Common myeloid progenitor, CD34-positive (primary cell): ENCODE measurements at regions not wholly inside any gene's neighbourhood (a gene's known extent, or its start where the extent isn't known, plus 50 kb on each side); places are given as distances from the start of the nearest gene placed in this dataset.
A peak's percentile ranks its signal among the peaks of the same experiment; 100 is the strongest.

Source experiments
- CTCF ChIA-PET: fragments of 350-600 bp; sonication (Branson Sonifier 250); formaldehyde crosslinking; loops from one replicate; lab custom pipeline; 2021; ENCODE audit warnings: antibody characterized with exemption; lab: Charles Lee
- POLR2A ChIA-PET: fragments of 350-600 bp; sonication (Branson Sonifier 250); formaldehyde crosslinking; loops from one replicate; lab custom pipeline; 2021; ENCODE audit warnings: antibody characterized with exemption; lab: Charles Lee
- DNase-seq, 3 donors: peaks; one replicate each; pipeline versions ENCODE4 v3.0.0 to v3.0.0-alpha.2; 2013
- H3K27ac ChIP-seq, 2 experiments: 1 replicate in 1 of 2; 2 replicates in 1 of 2; pipeline ENCODE4 v1.7.0; 2013; ENCODE audit warnings: inconsistent platforms in 2 of 2, low read length in 2 of 2, mild to moderate bottlenecking in 2 of 2, low read depth in 1 of 2, moderate library complexity in 1 of 2; ENCODE audit not compliant: severe bottlenecking in 2 of 2, insufficient read depth in 1 of 2, poor library complexity in 1 of 2
- H3K27me3 ChIP-seq, 5 experiments: replicated peaks in 2 of 5; 1 replicate in 3 of 5; 2 replicates in 2 of 5; pipeline versions ENCODE4 v1.6.1 to v1.7.0; 2013; ENCODE audit warnings: low read length in 4 of 5, mild to moderate bottlenecking in 2 of 5, moderate library complexity in 2 of 5, inconsistent platforms in 1 of 5; ENCODE audit not compliant: insufficient read depth in 5 of 5, control insufficient read depth in 4 of 5
- H3K36me3 ChIP-seq, 4 experiments: 1 replicate in 2 of 4; 2 replicates in 2 of 4; pipeline versions ENCODE4 v1.6.1 to v1.7.0; 2013; ENCODE audit warnings: low read length in 3 of 4, control low read depth in 1 of 4, mild to moderate bottlenecking in 1 of 4; ENCODE audit not compliant: control insufficient read depth in 4 of 4, insufficient read depth in 4 of 4
- H3K4me1 ChIP-seq, 4 experiments: 1 replicate in 3 of 4; 2 replicates in 1 of 4; pipeline versions ENCODE4 v1.6.1 to v1.7.1; 2013; ENCODE audit warnings: low read length in 3 of 4, mild to moderate bottlenecking in 3 of 4, control low read depth in 1 of 4, inconsistent platforms in 1 of 4, moderate library complexity in 1 of 4; ENCODE audit not compliant: control insufficient read depth in 4 of 4, insufficient read depth in 4 of 4; ENCODE audit errors: control extremely low read depth in 1 of 4
- H3K4me3 ChIP-seq, 7 experiments: 1 replicate in 4 of 7; 2 replicates in 3 of 7; pipeline versions ENCODE4 v1.5.1 to v1.7.0; 2013; ENCODE audit warnings: mild to moderate bottlenecking in 7 of 7, low read length in 6 of 7, moderate library complexity in 6 of 7, inconsistent platforms in 2 of 7, low read depth in 2 of 7, control low read depth in 1 of 7; ENCODE audit not compliant: insufficient read depth in 4 of 7, control insufficient read depth in 1 of 7; ENCODE audit errors: extremely low read depth in 1 of 7
- H3K9me3 ChIP-seq, 5 experiments: 1 replicate in 4 of 5; 2 replicates in 1 of 5; pipeline versions ENCODE4 v1.6.1 to v1.7.1; 2013; ENCODE audit warnings: low read length in 4 of 5, mild to moderate bottlenecking in 2 of 5, inconsistent platforms in 1 of 5, low read depth in 1 of 5, moderate library complexity in 1 of 5; ENCODE audit not compliant: control insufficient read depth in 4 of 5, insufficient read depth in 2 of 5; ENCODE audit errors: control extremely low read depth in 1 of 5
- WGBS: methylation state at CpG from one replicate; pipeline ENCODE4 v1.1.5; 2013; ENCODE audit not compliant: insufficient coverage; 5-methylcytosine and 5-hydroxymethylcytosine counted together

GRCh38 chr18:26729008-26729407 lies 136.5 kb downstream of the AQP4 start:
- ChIA-PET CTCF (interaction anchor here (1.0 to 1.2 kb wide), 2 partner anchors 10 to 12 kb away, joined by 3 to 4 read pairs; no protein-coding TSS in a partner anchor), POLR2A (no interaction called here)
- Histone ChIP-seq H3K27ac (no peak overlapping the region), H3K27me3 (no peaks in the 10 kb centered on the region), H3K4me1 (peaks cover 0 to 9% (median 3%) of the 10 kb centered on the region in 4 experiments), H3K36me3 (no peaks in the 10 kb centered on the region), H3K9me3 (no peaks in the 10 kb centered on the region), H3K4me3 (no peak overlapping the region)
- no peak for DNase-seq
- 100% methylated on average over 3 of the region's 3 CpGs for WGBS

- no peaks in the 10 kb centered on the region for H3K36me3 ChIP-seq
- H3K27ac ChIP-seq: no peak overlapping the region
- peak in 1 of 3 donors; percentile 30 for DNase-seq
- ChIA-PET CTCF (no interaction called here), POLR2A (no interaction called here)
- no peaks in the 10 kb centered on the region for H3K9me3 ChIP-seq
- WGBS: 69% methylated on average over 3 of the region's 3 CpGs
- peaks cover 0 to 7% (median 2%) of the 10 kb centered on the region in 4 experiments for H3K4me1 ChIP-seq
- no peak overlapping the region for H3K4me3 ChIP-seq
- H3K27me3 ChIP-seq: no peaks in the 10 kb centered on the region
Measured at GRCh38 chr18:26723981-26724380, 141.5 kb downstream of the AQP4 start.

GRCh38 chr18:26722565-26722931 lies 143.0 kb downstream of the AQP4 start:
- Histone ChIP-seq H3K4me3 (no peak overlapping the region), H3K36me3 (no peaks in the 10 kb centered on the region), H3K4me1 (peaks cover 0 to 7% (median 2%) of the 10 kb centered on the region in 4 experiments), H3K27ac (no peak overlapping the region), H3K27me3 (no peaks in the 10 kb centered on the region), H3K9me3 (no peaks in the 10 kb centered on the region)
- WGBS: 100% methylated on average over 2 of the region's 2 CpGs
- DNase-seq: no peak
- ChIA-PET POLR2A (no interaction called here), CTCF (interaction anchor here (1.3 to 1.4 kb wide), 2 partner anchors 10 to 13 kb away, joined by 3 to 4 read pairs; no protein-coding TSS in a partner anchor)

- no peaks in the 10 kb centered on the region for H3K27me3 ChIP-seq
Measured at GRCh38 chr18:26721854-26722564, 143.5 kb downstream of the AQP4 start.

GRCh38 chr18:26719896-26720295 lies 145.6 kb downstream of the AQP4 start:
- H3K27me3 ChIP-seq: no peaks in the 10 kb centered on the region
- no peak overlapping the region for H3K4me3 ChIP-seq
- DNase-seq: no peak
- ChIA-PET POLR2A (no interaction called here), CTCF (interaction anchor here (0.8 to 1.9 kb wide), 4 partner anchors 9 to 45 kb away, joined by 3 to 7 read pairs (median 4); no protein-coding TSS in a partner anchor)
- 100% methylated on average over 1 of the region's 1 CpG for WGBS
- H3K9me3 ChIP-seq: no peaks in the 10 kb centered on the region
- H3K36me3 ChIP-seq: no peaks in the 10 kb centered on the region
- no peak overlapping the region for H3K27ac ChIP-seq
- peaks cover 0 to 21% (median 18%) of the 10 kb centered on the region in 4 experiments for H3K4me1 ChIP-seq

More at GRCh38 chr18:26721854-26722564, 143.5 kb downstream of the AQP4 start:
- no peak overlapping the region for H3K27ac ChIP-seq
- H3K4me1 ChIP-seq: peaks cover 0 to 12% (median 7%) of the 10 kb centered on the region in 4 experiments
- no peak overlapping the region for H3K4me3 ChIP-seq
- no peak for DNase-seq
- WGBS: 93% methylated on average over 8 of the region's 9 CpGs
- ChIA-PET POLR2A (no interaction called here), CTCF (interaction anchor here (0.8 to 1.4 kb wide), 3 partner anchors 9 to 12 kb away, joined by 3 to 4 read pairs (median 3); no protein-coding TSS in a partner anchor)
- H3K9me3 ChIP-seq: no peaks in the 10 kb centered on the region
- no peaks in the 10 kb centered on the region for H3K36me3 ChIP-seq

GRCh38 chr18:26717123-26717719 lies 148.3 kb downstream of the AQP4 start:
- H3K9me3 ChIP-seq: no peaks in the 10 kb centered on the region
- H3K4me1 ChIP-seq: peaks cover 3 to 38% (median 21%) of the 10 kb centered on the region in 4 experiments
- POLR2A ChIA-PET: interaction anchor here (0.6 kb wide), 1 partner anchor 39 kb away, joined by 3 read pairs; no protein-coding TSS in a partner anchor
- 100% methylated on average over 2 of the region's 4 CpGs for WGBS
- DNase-seq: peak in 1 of 3 donors; percentile 59
- no peaks in the 10 kb centered on the region for H3K36me3 ChIP-seq
- no peak overlapping the region for H3K27ac ChIP-seq
- CTCF ChIA-PET: interaction anchor here (1.4 to 1.6 kb wide), 2 partner anchors 17 to 54 kb away, joined by 3 to 5 read pairs; no protein-coding TSS in a partner anchor
- no peaks in the 10 kb centered on the region for H3K27me3 ChIP-seq
- no peak overlapping the region for H3K4me3 ChIP-seq
